ENCODE measurements at regions not wholly inside any gene's neighbourhood (a gene's known extent, or its start where the extent isn't known, plus 50 kb on each side); places are given as distances from the start of the nearest gene placed in this dataset.

- TF ChIP-seq CTCF (IDR thresholded peaks at IDR 0.05; ENCODE audit: low read depth, low read length) (no peak), POLR2A (IDR thresholded peaks at IDR 0.05; ENCODE audit: extremely low read depth, insufficient read length) (no peak), MYC (IDR thresholded peaks at IDR 0.05; ENCODE audit: low read depth, low read length) (no peak), MAX (IDR thresholded peaks at IDR 0.05; ENCODE audit: low read depth, low read length) (no peak)
Observed at GRCh38 chr22:44436736-44437135, 61.3 kb downstream of the RTL6 start.
